ENCODE measurements at regions not wholly inside any gene's neighbourhood (a gene's known extent, or its start where the extent isn't known, plus 50 kb on each side); places are given as distances from the start of the nearest gene placed in this dataset.

- H3K27me3 ChIP-seq (ENCODE audit: control insufficient read depth in 2 of 2, insufficient read depth in 2 of 2, low read length in 2 of 2) = no peaks in the 10 kb centered on the region
- no peak overlapping the region for H3K27ac Mint-ChIP-seq
Measured at GRCh38 chr6:168212362-168212761, 107.2 kb downstream of the DACT2 start.

DNA sequence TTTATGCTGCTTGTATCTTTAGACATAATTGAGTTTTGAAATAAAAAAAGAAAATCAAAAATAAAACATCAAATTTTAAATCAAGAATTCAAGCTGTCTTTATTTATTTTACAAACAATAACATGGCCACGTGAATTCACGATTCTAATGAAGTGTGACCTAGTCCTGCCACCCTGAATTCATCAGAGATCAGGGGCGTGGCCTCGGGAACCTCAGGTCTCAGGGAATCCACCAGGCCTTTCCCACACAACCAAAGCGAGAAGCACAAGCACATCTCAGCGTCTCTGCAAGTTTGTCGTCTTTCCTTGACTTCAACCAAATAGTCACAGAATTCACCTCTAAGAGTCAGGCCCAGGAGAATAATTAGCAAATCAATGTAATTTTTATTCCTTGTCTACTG lies 107.9 kb downstream of the DACT2 start:
- H3K79me2 ChIP-seq (ENCODE audit: insufficient read depth, low read length) = no peaks in the 10 kb centered on the region
- H3K36me3 Mint-ChIP-seq = no peaks in the 10 kb centered on the region

More at GRCh38 chr6:168212362-168212761, 107.2 kb downstream of the DACT2 start:
- DNase-seq = no peak
- Mint-ChIP-seq H3K36me3 (no peaks in the 10 kb centered on the region), H3K27me3 (ENCODE audit: low read depth in 3 of 3) (peaks cover under 1 to 5% (median 2%) of the 10 kb centered on the region in 3 donors), H3K4me1 (no peaks in the 10 kb centered on the region), H3K9me3 (peaks cover 0 to 5% (median under 1%) of the 10 kb centered on the region in 7 donors), H3K4me3 (no peak overlapping the region)
- Histone ChIP-seq H3K9ac (ENCODE audit: insufficient read depth, low read length, poor library complexity, severe bottlenecking) (no peak overlapping the region), H3K4me2 (replicated peaks; ENCODE audit: extremely low read depth, low read length, poor library complexity, severe bottlenecking) (no peak overlapping the region), H3K9me3 (replicated peaks in 1 of 2; ENCODE audit: control insufficient read depth in 1 of 2, insufficient read depth in 1 of 2, low read length in 2 of 2) (peaks cover 0 to 4% of the 10 kb centered on the region in 2 donors), H3K4me3 (replicated peaks in 1 of 3; ENCODE audit: low read depth in 2 of 3, low read length in 3 of 3) (no peak overlapping the region), H2AFZ (ENCODE audit: insufficient read depth, low read depth, low read length, poor library complexity, severe bottlenecking) (no peak overlapping the region), H3K36me3 (replicated peaks in 1 of 2; ENCODE audit: control insufficient read depth in 1 of 2, insufficient read depth in 2 of 2, low read length in 2 of 2) (no peaks in the 10 kb centered on the region), H4K20me1 (ENCODE audit: insufficient read depth, low read length) (no peaks in the 10 kb centered on the region), H3K4me1 (ENCODE audit: control insufficient read depth in 1 of 2, insufficient read depth in 2 of 2, low read length in 2 of 2) (no peaks in the 10 kb centered on the region), H3K79me2 (ENCODE audit: insufficient read depth, low read length) (no peaks in the 10 kb centered on the region), H3K27ac (ENCODE audit: low read depth in 1 of 2, low read length in 2 of 2) (no peak overlapping the region)
- WGBS (ENCODE audit: insufficient coverage) = 92% methylated on average over 13 of the region's 22 CpGs
- TF ChIP-seq, protein P1, sequence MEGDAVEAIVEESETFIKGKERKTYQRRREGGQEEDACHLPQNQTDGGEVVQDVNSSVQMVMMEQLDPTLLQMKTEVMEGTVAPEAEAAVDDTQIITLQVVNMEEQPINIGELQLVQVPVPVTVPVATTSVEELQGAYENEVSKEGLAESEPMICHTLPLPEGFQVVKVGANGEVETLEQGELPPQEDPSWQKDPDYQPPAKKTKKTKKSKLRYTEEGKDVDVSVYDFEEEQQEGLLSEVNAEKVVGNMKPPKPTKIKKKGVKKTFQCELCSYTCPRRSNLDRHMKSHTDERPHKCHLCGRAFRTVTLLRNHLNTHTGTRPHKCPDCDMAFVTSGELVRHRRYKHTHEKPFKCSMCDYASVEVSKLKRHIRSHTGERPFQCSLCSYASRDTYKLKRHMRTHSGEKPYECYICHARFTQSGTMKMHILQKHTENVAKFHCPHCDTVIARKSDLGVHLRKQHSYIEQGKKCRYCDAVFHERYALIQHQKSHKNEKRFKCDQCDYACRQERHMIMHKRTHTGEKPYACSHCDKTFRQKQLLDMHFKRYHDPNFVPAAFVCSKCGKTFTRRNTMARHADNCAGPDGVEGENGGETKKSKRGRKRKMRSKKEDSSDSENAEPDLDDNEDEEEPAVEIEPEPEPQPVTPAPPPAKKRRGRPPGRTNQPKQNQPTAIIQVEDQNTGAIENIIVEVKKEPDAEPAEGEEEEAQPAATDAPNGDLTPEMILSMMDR (IDR thresholded peaks at IDR 0.05) = no peak
- intact Hi-C loops (cut with micrococcal nuclease) = no loop called here

More for the DNA sequence above, 107.9 kb downstream of the DACT2 start:
- DNase-seq = no peak
- WGBS (ENCODE audit: insufficient coverage) = 89% methylated on average over 4 of the region's 7 CpGs
- Histone ChIP-seq H3K27me3 (ENCODE audit: control insufficient read depth in 2 of 2, insufficient read depth in 2 of 2, low read length in 2 of 2) (no peaks in the 10 kb centered on the region), H3K9me3 (replicated peaks in 1 of 2; ENCODE audit: control insufficient read depth in 1 of 2, insufficient read depth in 1 of 2, low read length in 2 of 2) (peaks cover 0 to 4% of the 10 kb centered on the region in 2 donors), H3K4me1 (ENCODE audit: control insufficient read depth in 1 of 2, insufficient read depth in 2 of 2, low read length in 2 of 2) (no peaks in the 10 kb centered on the region), H3K4me2 (replicated peaks; ENCODE audit: extremely low read depth, low read length, poor library complexity, severe bottlenecking) (no peak overlapping the region), H3K9ac (ENCODE audit: insufficient read depth, low read length, poor library complexity, severe bottlenecking) (no peak overlapping the region), H3K27ac (ENCODE audit: low read depth in 1 of 2, low read length in 2 of 2) (no peak overlapping the region), H3K36me3 (replicated peaks in 1 of 2; ENCODE audit: control insufficient read depth in 1 of 2, insufficient read depth in 2 of 2, low read length in 2 of 2) (no peaks in the 10 kb centered on the region), H4K20me1 (ENCODE audit: insufficient read depth, low read length) (no peaks in the 10 kb centered on the region), H2AFZ (ENCODE audit: insufficient read depth, low read depth, low read length, poor library complexity, severe bottlenecking) (no peak overlapping the region), H3K4me3 (replicated peaks in 1 of 3; ENCODE audit: low read depth in 2 of 3, low read length in 3 of 3) (no peak overlapping the region)
- intact Hi-C loops (cut with micrococcal nuclease) = no loop called here
- TF ChIP-seq, protein P1 (IDR thresholded peaks at IDR 0.05) = no peak
- Mint-ChIP-seq H3K4me3 (no peak overlapping the region), H3K9me3 (peaks cover 0 to 7% (median 2%) of the 10 kb centered on the region in 7 donors), H3K27me3 (ENCODE audit: low read depth in 3 of 3) (peaks cover 2 to 3% (median 2%) of the 10 kb centered on the region in 3 donors), H3K27ac (no peak overlapping the region), H3K4me1 (no peaks in the 10 kb centered on the region)

All from CD14-positive monocyte (primary cell).